ENCODE measurements at regions not wholly inside any gene's neighbourhood (a gene's known extent, or its start where the extent isn't known, plus 50 kb on each side); places are given as distances from the start of the nearest gene placed in this dataset.
"Not testable (repeated sequence)": the region's sequence is repeated elsewhere in the genome, so short reads cannot be mapped to it uniquely, and the experiment has no call there.

GRCh38 chr5:87136096-87136495 is 131.6 kb upstream of the RASA1 start:
- Histone ChIP-seq H3K4me3 (ENCODE audit: low read length in 3 of 3) (no peak overlapping the region), H3K9ac (ENCODE audit: low read depth in 1 of 3, low read length in 3 of 3) (no peak overlapping the region), H3K27me3 (ENCODE audit: control insufficient read depth in 3 of 3, insufficient read depth in 3 of 3, low read length in 3 of 3) (no peaks in the 10 kb centered on the region), H3K9me3 (ENCODE audit: control insufficient read depth in 3 of 3, low read length in 3 of 3) (no peaks in the 10 kb centered on the region), H3K4me1 (ENCODE audit: control insufficient read depth in 3 of 3, insufficient read depth in 3 of 3, low read length in 3 of 3) (no peaks in the 10 kb centered on the region), H3K27ac (ENCODE audit: low read depth, low read length) (no peak overlapping the region), H3K36me3 (ENCODE audit: control insufficient read depth in 3 of 3, insufficient read depth in 3 of 3, low read length in 3 of 3) (no peaks in the 10 kb centered on the region)

- Histone ChIP-seq H3K9me3 (ENCODE audit: control insufficient read depth in 3 of 3, low read length in 3 of 3) (no peaks in the 10 kb centered on the region), H3K9ac (ENCODE audit: low read depth in 1 of 3, low read length in 3 of 3) (no peak overlapping the region), H3K36me3 (ENCODE audit: control insufficient read depth in 3 of 3, insufficient read depth in 3 of 3, low read length in 3 of 3) (no peaks in the 10 kb centered on the region), H3K4me1 (ENCODE audit: control insufficient read depth in 3 of 3, insufficient read depth in 3 of 3, low read length in 3 of 3) (no peaks in the 10 kb centered on the region), H3K27me3 (ENCODE audit: control insufficient read depth in 3 of 3, insufficient read depth in 3 of 3, low read length in 3 of 3) (no peaks in the 10 kb centered on the region), H3K27ac (ENCODE audit: low read depth, low read length) (no peak overlapping the region), H3K4me3 (ENCODE audit: low read length in 3 of 3) (no peak overlapping the region)
These were observed 130.9 kb upstream of the RASA1 start for GRCh38 chr5:87136733-87137132.

DNA sequence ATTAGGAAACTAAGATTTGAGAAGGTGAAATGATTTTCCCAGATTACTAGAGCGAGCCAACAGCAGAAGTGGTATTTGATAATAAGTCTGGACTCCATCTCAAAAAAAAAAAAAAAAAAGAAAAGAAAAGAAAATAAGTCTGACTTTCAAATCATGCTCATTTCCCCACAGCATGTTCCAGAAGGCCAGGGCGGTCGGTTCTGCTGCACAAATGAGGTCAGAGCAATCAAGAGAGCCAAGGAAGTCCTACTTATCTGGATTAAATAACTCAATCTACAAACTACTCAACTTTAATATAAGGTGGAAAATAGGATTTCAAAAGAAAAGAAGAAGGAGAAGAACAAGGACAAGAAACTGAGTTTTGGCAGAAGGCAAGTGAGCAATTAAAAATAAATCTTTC is 130.4 kb upstream of the RASA1 start:
- Histone ChIP-seq H3K27me3 (ENCODE audit: control insufficient read depth in 3 of 3, insufficient read depth in 3 of 3, low read length in 3 of 3) (no peaks in the 10 kb centered on the region), H3K9me3 (ENCODE audit: control insufficient read depth in 3 of 3, low read length in 3 of 3) (no peaks in the 10 kb centered on the region), H3K4me1 (ENCODE audit: control insufficient read depth in 3 of 3, insufficient read depth in 3 of 3, low read length in 3 of 3) (no peaks in the 10 kb centered on the region), H3K36me3 (ENCODE audit: control insufficient read depth in 3 of 3, insufficient read depth in 3 of 3, low read length in 3 of 3) (no peaks in the 10 kb centered on the region), H3K4me3 (ENCODE audit: low read length in 3 of 3) (no peak overlapping the region), H3K9ac (ENCODE audit: low read depth in 1 of 3, low read length in 3 of 3) (no peak overlapping the region), H3K27ac (ENCODE audit: low read depth, low read length) (no peak overlapping the region)

GRCh38 chr5:87138091-87138805 is 129.4 kb upstream of the RASA1 start:
- Histone ChIP-seq H3K9ac (ENCODE audit: low read depth in 1 of 3, low read length in 3 of 3) (no peak overlapping the region), H3K36me3 (ENCODE audit: control insufficient read depth in 3 of 3, insufficient read depth in 3 of 3, low read length in 3 of 3) (no peaks in the 10 kb centered on the region), H3K4me3 (ENCODE audit: low read length in 3 of 3) (no peak overlapping the region), H3K9me3 (ENCODE audit: control insufficient read depth in 3 of 3, low read length in 3 of 3) (no peaks in the 10 kb centered on the region), H3K27me3 (ENCODE audit: control insufficient read depth in 3 of 3, insufficient read depth in 3 of 3, low read length in 3 of 3) (no peaks in the 10 kb centered on the region), H3K4me1 (ENCODE audit: control insufficient read depth in 3 of 3, insufficient read depth in 3 of 3, low read length in 3 of 3) (no peaks in the 10 kb centered on the region), H3K27ac (ENCODE audit: low read depth, low read length) (no peak overlapping the region)

DNA sequence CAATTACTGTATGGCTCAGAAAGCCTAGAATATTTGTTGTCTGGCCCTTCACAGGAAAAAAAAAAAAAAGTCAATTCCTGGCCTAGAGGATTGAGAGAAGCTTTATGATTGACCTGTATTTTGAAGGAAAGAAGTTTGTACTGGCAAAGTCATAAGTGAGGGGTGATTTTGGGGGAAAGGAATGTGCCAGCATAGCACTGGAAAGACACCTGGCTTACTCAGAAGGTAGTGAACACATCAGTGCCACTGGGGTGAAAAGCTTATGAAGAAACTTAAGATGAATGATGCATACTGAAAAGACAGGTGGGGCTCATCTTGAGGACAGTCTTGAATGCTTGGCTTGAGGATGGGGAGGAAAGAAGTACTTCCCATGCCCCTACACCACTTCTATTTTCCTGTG is 127.9 kb upstream of the RASA1 start:
- no peak overlapping the region for H3K27ac ChIP-seq (ENCODE audit: low read depth, low read length)

DNA sequence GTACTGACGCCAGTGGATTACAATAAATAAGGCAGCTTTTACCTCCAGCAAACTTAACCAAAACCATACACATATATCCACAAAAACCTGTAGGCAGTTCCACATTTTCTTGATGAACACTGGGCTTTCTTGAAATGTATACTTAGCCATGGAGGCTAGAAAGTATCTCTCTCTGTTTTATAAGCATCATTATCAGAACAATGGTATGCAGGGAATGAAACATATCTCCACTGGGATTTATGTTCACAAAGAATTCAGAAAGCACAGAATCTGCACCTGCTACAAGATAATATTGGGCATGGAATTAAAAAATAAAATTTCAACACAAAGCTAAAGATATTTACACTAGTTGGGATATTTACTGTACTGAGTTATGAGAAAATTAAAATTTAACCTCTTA is 126.1 kb upstream of the RASA1 start:
- Histone ChIP-seq H3K27me3 (ENCODE audit: control insufficient read depth in 3 of 3, insufficient read depth in 3 of 3, low read length in 3 of 3) (no peaks in the 10 kb centered on the region), H3K4me1 (ENCODE audit: control insufficient read depth in 3 of 3, insufficient read depth in 3 of 3, low read length in 3 of 3) (no peaks in the 10 kb centered on the region), H3K9ac (ENCODE audit: low read depth in 1 of 3, low read length in 3 of 3) (no peak overlapping the region), H3K4me3 (ENCODE audit: low read length in 3 of 3) (no peak overlapping the region), H3K9me3 (ENCODE audit: control insufficient read depth in 3 of 3, low read length in 3 of 3) (no peaks in the 10 kb centered on the region), H3K27ac (ENCODE audit: low read depth, low read length) (no peak overlapping the region), H3K36me3 (ENCODE audit: control insufficient read depth in 3 of 3, insufficient read depth in 3 of 3, low read length in 3 of 3) (no peaks in the 10 kb centered on the region)

More for the DNA sequence above, 127.9 kb upstream of the RASA1 start:
- H3K36me3 ChIP-seq (ENCODE audit: control insufficient read depth in 3 of 3, insufficient read depth in 3 of 3, low read length in 3 of 3): no peaks in the 10 kb centered on the region
- no peaks in the 10 kb centered on the region for H3K4me1 ChIP-seq (ENCODE audit: control insufficient read depth in 3 of 3, insufficient read depth in 3 of 3, low read length in 3 of 3)
- no peak overlapping the region for H3K9ac ChIP-seq (ENCODE audit: low read depth in 1 of 3, low read length in 3 of 3)
- H3K27me3 ChIP-seq (ENCODE audit: control insufficient read depth in 3 of 3, insufficient read depth in 3 of 3, low read length in 3 of 3): no peaks in the 10 kb centered on the region
- H3K9me3 ChIP-seq (ENCODE audit: control insufficient read depth in 3 of 3, low read length in 3 of 3): no peaks in the 10 kb centered on the region
- H3K4me3 ChIP-seq (ENCODE audit: low read length in 3 of 3): no peak overlapping the region

- not testable (repeated sequence) for H3K9me3 ChIP-seq (ENCODE audit: control insufficient read depth in 3 of 3, low read length in 3 of 3); H3K27me3 ChIP-seq (ENCODE audit: control insufficient read depth in 3 of 3, insufficient read depth in 3 of 3, low read length in 3 of 3); H3K27ac ChIP-seq (ENCODE audit: low read depth, low read length); H3K4me1 ChIP-seq (ENCODE audit: control insufficient read depth in 3 of 3, insufficient read depth in 3 of 3, low read length in 3 of 3); H3K36me3 ChIP-seq (ENCODE audit: control insufficient read depth in 3 of 3, insufficient read depth in 3 of 3, low read length in 3 of 3); H3K9ac ChIP-seq (ENCODE audit: low read depth in 1 of 3, low read length in 3 of 3); H3K4me3 ChIP-seq (ENCODE audit: low read length in 3 of 3)
These were observed 121.8 kb upstream of the RASA1 start for GRCh38 chr5:87145853-87146252.

GRCh38 chr5:87147441-87147840 is 120.2 kb upstream of the RASA1 start:
- Histone ChIP-seq H3K27ac (ENCODE audit: low read depth, low read length) (no peak overlapping the region), H3K36me3 (ENCODE audit: control insufficient read depth in 3 of 3, insufficient read depth in 3 of 3, low read length in 3 of 3) (no peaks in the 10 kb centered on the region), H3K27me3 (ENCODE audit: control insufficient read depth in 3 of 3, insufficient read depth in 3 of 3, low read length in 3 of 3) (no peaks in the 10 kb centered on the region), H3K9me3 (ENCODE audit: control insufficient read depth in 3 of 3, low read length in 3 of 3) (no peaks in the 10 kb centered on the region), H3K4me1 (ENCODE audit: control insufficient read depth in 3 of 3, insufficient read depth in 3 of 3, low read length in 3 of 3) (no peaks in the 10 kb centered on the region), H3K4me3 (ENCODE audit: low read length in 3 of 3) (no peak overlapping the region), H3K9ac (ENCODE audit: low read depth in 1 of 3, low read length in 3 of 3) (no peak overlapping the region)

- no peaks in the 10 kb centered on the region for H3K36me3 ChIP-seq (ENCODE audit: control insufficient read depth in 3 of 3, insufficient read depth in 3 of 3, low read length in 3 of 3)
- H3K27me3 ChIP-seq (ENCODE audit: control insufficient read depth in 3 of 3, insufficient read depth in 3 of 3, low read length in 3 of 3): no peaks in the 10 kb centered on the region
- H3K27ac ChIP-seq (ENCODE audit: low read depth, low read length): no peak overlapping the region
- no peak overlapping the region for H3K4me3 ChIP-seq (ENCODE audit: low read length in 3 of 3)
- H3K9ac ChIP-seq (ENCODE audit: low read depth in 1 of 3, low read length in 3 of 3): no peak overlapping the region
- no peaks in the 10 kb centered on the region for H3K4me1 ChIP-seq (ENCODE audit: control insufficient read depth in 3 of 3, insufficient read depth in 3 of 3, low read length in 3 of 3)
- no peaks in the 10 kb centered on the region for H3K9me3 ChIP-seq (ENCODE audit: control insufficient read depth in 3 of 3, low read length in 3 of 3)
These were observed 117.1 kb upstream of the RASA1 start for GRCh38 chr5:87150630-87151029.

- H3K4me1 ChIP-seq (ENCODE audit: control insufficient read depth in 3 of 3, insufficient read depth in 3 of 3, low read length in 3 of 3): no peaks in the 10 kb centered on the region
- no peaks in the 10 kb centered on the region for H3K36me3 ChIP-seq (ENCODE audit: control insufficient read depth in 3 of 3, insufficient read depth in 3 of 3, low read length in 3 of 3)
- no peak overlapping the region for H3K9ac ChIP-seq (ENCODE audit: low read depth in 1 of 3, low read length in 3 of 3)
These were observed 116.1 kb upstream of the RASA1 start for GRCh38 chr5:87151547-87151946.

More at GRCh38 chr5:87151547-87151946, 116.1 kb upstream of the RASA1 start:
- H3K9me3 ChIP-seq (ENCODE audit: control insufficient read depth in 3 of 3, low read length in 3 of 3): no peaks in the 10 kb centered on the region
- H3K27me3 ChIP-seq (ENCODE audit: control insufficient read depth in 3 of 3, insufficient read depth in 3 of 3, low read length in 3 of 3): no peaks in the 10 kb centered on the region
- H3K27ac ChIP-seq (ENCODE audit: low read depth, low read length): no peak overlapping the region
- no peak overlapping the region for H3K4me3 ChIP-seq (ENCODE audit: low read length in 3 of 3)

Measured in skeletal muscle tissue (tissue), 3 donors.